ENCODE measurements at regions not wholly inside any gene's neighbourhood (a gene's known extent, or its start where the extent isn't known, plus 50 kb on each side); places are given as distances from the start of the nearest gene placed in this dataset.

GRCh38 chr5:106876665-106877194, 794.0 kb downstream of the EFNA5 start:
- DNase-seq (ENCODE audit: low spot score): no peak
- TF ChIP-seq CTCF (IDR thresholded peaks at IDR 0.05; ENCODE audit: extremely low read depth, missing control alignments): no peak

GRCh38 chr5:106876298-106876622, 794.5 kb downstream of the EFNA5 start:
- DNase-seq (ENCODE audit: low spot score): no peak
- no peak for TF ChIP-seq CTCF (IDR thresholded peaks at IDR 0.05; ENCODE audit: extremely low read depth, missing control alignments)

GRCh38 chr5:106875591-106876297, 795.0 kb downstream of the EFNA5 start:
- peak; percentile 22 for DNase-seq (ENCODE audit: low spot score)
- TF ChIP-seq CTCF (IDR thresholded peaks at IDR 0.05; ENCODE audit: extremely low read depth, missing control alignments): peak; percentile 65

- no peak for DNase-seq (ENCODE audit: low spot score)
- no peak for TF ChIP-seq CTCF (IDR thresholded peaks at IDR 0.05; ENCODE audit: extremely low read depth, missing control alignments)
These were observed 795.8 kb downstream of the EFNA5 start for GRCh38 chr5:106874974-106875373.

- no peak for TF ChIP-seq CTCF (IDR thresholded peaks at IDR 0.05; ENCODE audit: extremely low read depth, missing control alignments)
- DNase-seq (ENCODE audit: low spot score): no peak
These were observed 796.2 kb downstream of the EFNA5 start for GRCh38 chr5:106874531-106874930.

GRCh38 chr5:106873568-106873967, 797.2 kb downstream of the EFNA5 start:
- DNase-seq (ENCODE audit: low spot score): no peak
- no peak for TF ChIP-seq CTCF (IDR thresholded peaks at IDR 0.05; ENCODE audit: extremely low read depth, missing control alignments)

GRCh38 chr5:106865279-106865678, 805.5 kb downstream of the EFNA5 start:
- no peak for TF ChIP-seq CTCF (IDR thresholded peaks at IDR 0.05; ENCODE audit: extremely low read depth, missing control alignments)
- DNase-seq (ENCODE audit: low spot score): no peak
